PC-3 (cell line): ENCODE measurements at regions not wholly inside any gene's neighbourhood (a gene's known extent, or its start where the extent isn't known, plus 50 kb on each side); places are given as distances from the start of the nearest gene placed in this dataset.
A peak's percentile ranks its signal among the peaks of the same experiment; 100 is the strongest.
"Not testable (repeated sequence)": the region's sequence is repeated elsewhere in the genome, so short reads cannot be mapped to it uniquely, and the experiment has no call there.

Experiments used
- ATAC-seq: fragments of 200-7000 bp; cut with Tn5 transposase; 2 replicates; pipeline ENCODE4 v1.9.1; 2020; ENCODE audit warnings: mild to moderate bottlenecking, moderate library complexity
- BruUV-seq: library from RNA; stranded (reverse); fragments of 400-500 nt; replicated peaks from 2 replicates; lab custom pipeline; 2021; lab: Mats Ljungman, UMichigan
- CTCF ChIA-PET: fragments of 300-600 bp; sonication (Branson Sonifier 250); formaldehyde crosslinking; loops from one replicate; lab custom pipeline; 2022; ENCODE audit warnings: antibody characterized with exemption; lab: Charles Lee
- POLR2A ChIA-PET: fragments of 300-600 bp; sonication (Branson Sonifier 250); formaldehyde crosslinking; loops from one replicate; lab custom pipeline; 2022; ENCODE audit warnings: antibody characterized with exemption; ENCODE audit not compliant: unreplicated experiment; lab: Charles Lee
- DNase-seq: peaks from one replicate; pipeline ENCODE4 v3.0.0-alpha.2; 2015
- H2AFZ ChIP-seq: fragments of 300-600 bp; sonication (generic); 2 replicates; pipeline ENCODE4 v1.6.0; 2016; ENCODE audit warnings: antibody characterized with exemption, low read length
- H3F3A ChIP-seq: fragments of 300-600 bp; sonication (generic); one replicate; pipeline ENCODE4 v1.6.0; 2017; ENCODE audit warnings: antibody characterized with exemption, low read length, control low read depth, mild to moderate bottlenecking; ENCODE audit not compliant: unreplicated experiment
- H3K27ac ChIP-seq: fragments of 300-600 bp; sonication (generic); 2 replicates; pipeline ENCODE4 v1.5.1; 2016; ENCODE audit warnings: mild to moderate bottlenecking, low read length
- H3K27me3 ChIP-seq: fragments of 300-600 bp; sonication (generic); 2 replicates; pipeline ENCODE4 v1.6.1; 2016; ENCODE audit warnings: low read length, mixed read lengths
- H3K36me3 ChIP-seq: fragments of 300-600 bp; sonication (generic); 2 replicates; pipeline ENCODE4 v1.6.1; 2016; ENCODE audit warnings: low read depth, mixed run types, low read length, mixed read lengths
- H3K4me1 ChIP-seq: fragments of 300-600 bp; sonication (generic); 2 replicates; pipeline ENCODE4 v1.5.1; 2016; ENCODE audit warnings: low read length; ENCODE audit not compliant: insufficient read depth
- H3K4me2 ChIP-seq: fragments of 300-600 bp; sonication (generic); 2 replicates; pipeline ENCODE4 v1.6.0; 2016; ENCODE audit warnings: low read length
- H3K4me3 ChIP-seq: fragments of 300-600 bp; sonication (generic); 2 replicates; pipeline ENCODE4 v1.5.1; 2016; ENCODE audit warnings: mild to moderate bottlenecking, low read length, mixed read lengths
- H3K79me2 ChIP-seq: fragments of 300-600 bp; sonication (generic); 2 replicates; pipeline ENCODE4 v1.6.1; 2017; ENCODE audit warnings: low read length, mixed read lengths
- H3K9ac ChIP-seq: fragments of 300-600 bp; sonication (generic); 2 replicates; pipeline ENCODE4 v1.6.0; 2016; ENCODE audit warnings: mild to moderate bottlenecking, low read length
- H3K9me2 ChIP-seq: fragments of 300-600 bp; sonication (generic); replicated peaks from 2 replicates; pipeline ENCODE4 v1.6.1; 2016; ENCODE audit warnings: mixed run types, low read length, mixed read lengths
- H3K9me3 ChIP-seq: fragments of 300-600 bp; sonication (generic); 2 replicates; pipeline ENCODE4 v1.6.1; 2016; ENCODE audit warnings: low read length, mixed read lengths
- H4K20me1 ChIP-seq: fragments of 300-600 bp; sonication (generic); 2 replicates; pipeline ENCODE4 v1.6.1; 2016; ENCODE audit warnings: low read length, mixed read lengths
- CTCF ChIP-seq: fragments of 300-600 bp; sonication (generic); conservative IDR thresholded peaks from 2 replicates; pipeline ENCODE4 v1.5.1; 2017; ENCODE audit warnings: antibody characterized with exemption, low read depth, mild to moderate bottlenecking, low read length
- EZH2 ChIP-seq: fragments of 300-600 bp; sonication (generic); IDR thresholded peaks from one replicate; pipeline ENCODE4 v1.6.1; 2017; ENCODE audit warnings: antibody characterized with exemption, mild to moderate bottlenecking, low read length; ENCODE audit not compliant: unreplicated experiment
- EZH2phosphoT487 ChIP-seq: fragments of 300-600 bp; sonication (generic); IDR thresholded peaks from 2 replicates; pipeline ENCODE4 v1.6.1; 2018; ENCODE audit warnings: mild to moderate bottlenecking, antibody characterized with exemption, low read length, borderline replicate concordance
- intact Hi-C: fragments of 100-400 bp; cut with micrococcal nuclease; formaldehyde crosslinking; loops from 2 replicates; pipeline ENCODE4 v1.9.0; 2023

DNA sequence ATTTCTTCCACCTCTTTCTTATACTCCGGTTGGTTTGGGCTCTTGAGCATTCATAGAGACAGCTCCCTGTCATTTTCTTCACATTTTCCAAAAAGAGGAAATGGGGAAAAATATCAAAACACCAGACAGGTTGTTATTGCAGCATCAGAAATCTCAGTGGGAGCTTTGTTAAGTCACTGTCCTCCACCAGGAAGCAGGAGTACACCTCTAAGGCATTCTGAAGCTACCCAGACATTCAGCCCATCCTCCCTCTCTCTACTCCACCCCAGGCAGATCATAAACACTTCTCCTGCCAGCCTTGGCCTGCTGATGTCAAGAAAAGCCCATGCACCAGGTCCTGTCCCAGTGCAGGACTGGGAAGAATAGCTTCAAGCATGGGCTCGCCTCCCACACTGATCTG is 1198.3 kb downstream of the VRK1 start:
- intact Hi-C loops = no loop called here
- DNase-seq (no peak), ATAC-seq (no peak)
- TF ChIP-seq CTCF (no peak), EZH2phosphoT487 (no peak)
- no peak overlapping the region for H3K9ac ChIP-seq
- H2AFZ ChIP-seq = no peak overlapping the region
- no peaks in the 10 kb centered on the region for H3K79me2 ChIP-seq
- H3K4me1 ChIP-seq = no peaks in the 10 kb centered on the region
- H3K27ac ChIP-seq = no peak overlapping the region
- POLR2A ChIA-PET = no interaction called here
- no TSS peak for BruUV-seq
- H4K20me1 ChIP-seq = no peaks in the 10 kb centered on the region
- H3F3A ChIP-seq = no peaks in the 10 kb centered on the region
- H3K9me2 ChIP-seq = no peaks in the 10 kb centered on the region
- H3K27me3 ChIP-seq = no peaks in the 10 kb centered on the region
- no peaks in the 10 kb centered on the region for H3K36me3 ChIP-seq
- H3K4me2 ChIP-seq = no peak overlapping the region
- no peaks in the 10 kb centered on the region for H3K9me3 ChIP-seq
- no peak overlapping the region for H3K4me3 ChIP-seq
- CTCF ChIA-PET = no interaction called here

DNA sequence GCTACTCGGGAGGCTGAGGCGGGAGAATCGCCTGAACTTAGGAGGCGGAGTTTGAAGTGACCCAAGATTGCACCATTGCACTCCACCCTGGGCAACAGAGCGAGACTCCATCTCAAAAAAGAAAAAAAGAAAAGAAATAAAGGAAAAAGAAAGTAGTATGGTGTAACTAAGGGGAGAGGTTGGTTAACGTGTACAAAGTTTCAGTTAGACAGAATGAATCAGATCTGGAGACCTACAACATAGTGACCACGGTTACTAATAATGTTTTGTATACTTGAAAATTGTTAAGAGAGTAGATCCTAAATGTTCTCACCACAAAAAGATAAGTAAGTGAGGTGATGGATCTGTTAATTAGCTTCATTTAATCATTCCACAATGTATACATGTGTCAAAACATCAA is 1208.8 kb downstream of the VRK1 start:
- TF ChIP-seq CTCF = no peak
- TF ChIP-seq EZH2phosphoT487 = no peak
- TF ChIP-seq EZH2 = no peak
- no peaks in the 10 kb centered on the region for H3K36me3 ChIP-seq
- no peak overlapping the region for H3K27ac ChIP-seq
- no TSS peak for BruUV-seq
- H3K4me2 ChIP-seq = no peak overlapping the region
- no peaks in the 10 kb centered on the region for H3K27me3 ChIP-seq
- intact Hi-C loops = no loop called here
- H2AFZ ChIP-seq = no peak overlapping the region
- ChIA-PET CTCF (no interaction called here), POLR2A (no interaction called here)
- H3K9me2 ChIP-seq = no peaks in the 10 kb centered on the region
- H3K79me2 ChIP-seq = no peaks in the 10 kb centered on the region
- DNase-seq = no peak
- no peaks in the 10 kb centered on the region for H3K9me3 ChIP-seq
- no peaks in the 10 kb centered on the region for H3F3A ChIP-seq
- H4K20me1 ChIP-seq = no peaks in the 10 kb centered on the region
- no peaks in the 10 kb centered on the region for H3K4me1 ChIP-seq
- no peak overlapping the region for H3K9ac ChIP-seq
- no peak for ATAC-seq
- H3K4me3 ChIP-seq = no peak overlapping the region

DNA sequence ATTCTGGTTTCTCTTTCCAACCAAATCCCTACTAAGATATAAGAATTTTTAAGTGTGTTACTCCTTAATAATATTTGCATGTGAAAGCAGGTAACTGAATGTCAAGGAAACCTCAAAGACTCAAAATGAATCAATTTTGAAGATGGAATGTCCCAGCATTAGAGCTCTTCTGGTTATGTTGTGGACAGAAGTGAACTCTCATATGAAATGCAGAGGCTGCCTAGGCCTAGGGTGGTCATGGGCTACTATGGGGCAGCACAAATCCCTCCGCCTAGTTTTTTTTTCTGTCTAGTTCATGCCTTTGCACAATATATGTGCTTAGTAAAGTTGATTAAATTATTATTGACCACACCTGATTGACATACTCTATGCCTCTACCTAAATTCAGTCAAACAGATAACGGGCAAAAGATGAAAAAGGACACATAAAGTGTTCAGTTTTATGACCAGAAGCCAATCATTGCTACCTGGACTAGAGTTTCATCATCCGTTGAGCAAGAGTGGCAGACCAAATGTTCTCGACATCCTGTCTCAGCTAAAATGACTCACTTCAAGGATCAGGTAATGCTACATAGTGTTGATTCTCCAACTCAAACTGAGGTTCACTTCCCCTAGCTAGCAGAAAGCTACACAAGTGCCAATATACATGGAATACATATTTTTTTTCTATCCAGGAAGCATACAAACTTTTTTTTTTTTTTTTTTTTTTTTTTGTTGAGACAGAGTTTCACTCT is 1211.4 kb downstream of the VRK1 start:
- Histone ChIP-seq H3K4me3 (no peak overlapping the region), H3K9ac (no peak overlapping the region), H3K27ac (no peak overlapping the region), H3F3A (no peaks in the 10 kb centered on the region), H3K79me2 (no peaks in the 10 kb centered on the region), H3K9me3 (no peaks in the 10 kb centered on the region), H2AFZ (no peak overlapping the region), H3K9me2 (no peaks in the 10 kb centered on the region), H4K20me1 (no peaks in the 10 kb centered on the region), H3K4me2 (no peak overlapping the region), H3K27me3 (no peaks in the 10 kb centered on the region), H3K36me3 (no peaks in the 10 kb centered on the region), H3K4me1 (no peaks in the 10 kb centered on the region)
- BruUV-seq = no TSS peak
- POLR2A ChIA-PET = no interaction called here
- intact Hi-C loops = no loop called here
- no peak for TF ChIP-seq EZH2phosphoT487
- no peak for TF ChIP-seq EZH2
- no peak for TF ChIP-seq CTCF
- ATAC-seq (no peak), DNase-seq (peak; percentile 10)
- CTCF ChIA-PET = no interaction called here

DNA sequence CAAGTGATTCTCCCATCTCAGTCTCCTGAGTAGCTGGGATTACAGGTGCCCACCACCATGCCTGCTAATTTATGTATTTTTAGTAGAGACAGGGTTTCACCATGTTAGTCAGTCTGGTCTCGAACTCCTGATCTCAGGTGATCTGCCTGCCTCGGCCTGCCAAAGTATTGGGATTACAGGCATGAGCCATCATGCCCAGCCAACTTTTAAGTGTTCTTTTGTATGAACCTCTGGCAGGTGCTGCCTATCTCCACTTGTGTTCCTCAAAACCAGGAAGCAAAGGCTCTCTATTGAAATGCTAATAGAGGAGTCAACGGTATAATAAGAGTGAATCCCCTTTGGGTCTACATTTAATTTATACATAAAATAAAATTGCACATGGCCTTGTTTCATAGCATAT is 1212.0 kb downstream of the VRK1 start:
- H3K9ac ChIP-seq, H3K4me1 ChIP-seq, H3K27ac ChIP-seq, ATAC-seq, BruUV-seq, POLR2A ChIA-PET, H2AFZ ChIP-seq, H3K9me2 ChIP-seq, H3K9me3 ChIP-seq, H3K36me3 ChIP-seq, H4K20me1 ChIP-seq, H3F3A ChIP-seq, H3K27me3 ChIP-seq, CTCF ChIA-PET, DNase-seq, H3K4me3 ChIP-seq, H3K4me2 ChIP-seq, intact Hi-C loops, H3K79me2 ChIP-seq: not testable (repeated sequence)
